SU-DHL-6 (cell line): ENCODE measurements at regions not wholly inside any gene's neighbourhood (a gene's known extent, or its start where the extent isn't known, plus 50 kb on each side); places are given as distances from the start of the nearest gene placed in this dataset.

Experiments used
- EZH2phosphoT487 ChIP-seq: fragments of 200-600 bp; sonication (generic), shearing (Covaris generic); conservative IDR thresholded peaks from 2 replicates; pipeline ENCODE4 v1.6.1; 2018; ENCODE audit warnings: mild to moderate bottlenecking, antibody characterized with exemption, low read length, moderate library complexity, mixed read lengths
- TF ChIP-seq, protein P1 (sequence below): fragments of 200-600 bp; sonication (generic); IDR thresholded peaks from one replicate; pipeline ENCODE4 v1.5.1; 2017; ENCODE audit warnings: antibody characterized with exemption, mild to moderate bottlenecking, low read length, moderate library complexity; ENCODE audit not compliant: insufficient read depth, poor library complexity, severe bottlenecking

- no peak for TF ChIP-seq EZH2phosphoT487
- TF ChIP-seq, protein P1, sequence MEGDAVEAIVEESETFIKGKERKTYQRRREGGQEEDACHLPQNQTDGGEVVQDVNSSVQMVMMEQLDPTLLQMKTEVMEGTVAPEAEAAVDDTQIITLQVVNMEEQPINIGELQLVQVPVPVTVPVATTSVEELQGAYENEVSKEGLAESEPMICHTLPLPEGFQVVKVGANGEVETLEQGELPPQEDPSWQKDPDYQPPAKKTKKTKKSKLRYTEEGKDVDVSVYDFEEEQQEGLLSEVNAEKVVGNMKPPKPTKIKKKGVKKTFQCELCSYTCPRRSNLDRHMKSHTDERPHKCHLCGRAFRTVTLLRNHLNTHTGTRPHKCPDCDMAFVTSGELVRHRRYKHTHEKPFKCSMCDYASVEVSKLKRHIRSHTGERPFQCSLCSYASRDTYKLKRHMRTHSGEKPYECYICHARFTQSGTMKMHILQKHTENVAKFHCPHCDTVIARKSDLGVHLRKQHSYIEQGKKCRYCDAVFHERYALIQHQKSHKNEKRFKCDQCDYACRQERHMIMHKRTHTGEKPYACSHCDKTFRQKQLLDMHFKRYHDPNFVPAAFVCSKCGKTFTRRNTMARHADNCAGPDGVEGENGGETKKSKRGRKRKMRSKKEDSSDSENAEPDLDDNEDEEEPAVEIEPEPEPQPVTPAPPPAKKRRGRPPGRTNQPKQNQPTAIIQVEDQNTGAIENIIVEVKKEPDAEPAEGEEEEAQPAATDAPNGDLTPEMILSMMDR, result no peak
Observed at GRCh38 chr6:9961646-9962045, 453.2 kb downstream of the TFAP2A start.
